ENCODE measurements at regions not wholly inside any gene's neighbourhood (a gene's known extent, or its start where the extent isn't known, plus 50 kb on each side); places are given as distances from the start of the nearest gene placed in this dataset.

- Histone ChIP-seq H3K4me3 (ENCODE audit: insufficient read depth, low read depth, low read length) (no peak overlapping the region), H3K36me3 (replicated peaks; ENCODE audit: control insufficient read depth, insufficient read depth, low read length) (no peaks in the 10 kb centered on the region), H3K27me3 (ENCODE audit: control insufficient read depth, insufficient read depth, low read length) (no peaks in the 10 kb centered on the region)
- no peak for DNase-seq
Observed at GRCh38 chr6:9007027-9007426, 571.7 kb upstream of the SLC35B3 start.

- H3K36me3 ChIP-seq (replicated peaks; ENCODE audit: control insufficient read depth, insufficient read depth, low read length): no peaks in the 10 kb centered on the region
- no peaks in the 10 kb centered on the region for H3K27me3 ChIP-seq (ENCODE audit: control insufficient read depth, insufficient read depth, low read length)
- DNase-seq: no peak
- no peak overlapping the region for H3K4me3 ChIP-seq (ENCODE audit: insufficient read depth, low read depth, low read length)
Observed at GRCh38 chr6:9002833-9003232, 567.5 kb upstream of the SLC35B3 start.

GRCh38 chr6:8995156-8995555 lies 559.8 kb upstream of the SLC35B3 start:
- DNase-seq: no peak
- Histone ChIP-seq H3K27me3 (ENCODE audit: control insufficient read depth, insufficient read depth, low read length) (no peaks in the 10 kb centered on the region), H3K36me3 (replicated peaks; ENCODE audit: control insufficient read depth, insufficient read depth, low read length) (no peaks in the 10 kb centered on the region), H3K4me3 (ENCODE audit: insufficient read depth, low read depth, low read length) (no peak overlapping the region)

- DNase-seq: no peak
- Histone ChIP-seq H3K36me3 (replicated peaks; ENCODE audit: control insufficient read depth, insufficient read depth, low read length) (no peaks in the 10 kb centered on the region), H3K27me3 (ENCODE audit: control insufficient read depth, insufficient read depth, low read length) (no peaks in the 10 kb centered on the region), H3K4me3 (ENCODE audit: insufficient read depth, low read depth, low read length) (no peak overlapping the region)
Observed at GRCh38 chr6:8993111-8993510, 557.8 kb upstream of the SLC35B3 start.

- Histone ChIP-seq H3K27me3 (ENCODE audit: control insufficient read depth, insufficient read depth, low read length) (no peaks in the 10 kb centered on the region), H3K36me3 (replicated peaks; ENCODE audit: control insufficient read depth, insufficient read depth, low read length) (no peaks in the 10 kb centered on the region), H3K4me3 (ENCODE audit: insufficient read depth, low read depth, low read length) (no peak overlapping the region)
- DNase-seq: no peak
Observed at GRCh38 chr6:8991844-8992243, 556.5 kb upstream of the SLC35B3 start.

GRCh38 chr6:8990075-8990474 lies 554.7 kb upstream of the SLC35B3 start:
- Histone ChIP-seq H3K4me3 (ENCODE audit: insufficient read depth, low read depth, low read length) (no peak overlapping the region), H3K36me3 (replicated peaks; ENCODE audit: control insufficient read depth, insufficient read depth, low read length) (no peaks in the 10 kb centered on the region), H3K27me3 (ENCODE audit: control insufficient read depth, insufficient read depth, low read length) (no peaks in the 10 kb centered on the region)
- DNase-seq: no peak

- no peak overlapping the region for H3K4me3 ChIP-seq (ENCODE audit: insufficient read depth, low read depth, low read length)
- no peaks in the 10 kb centered on the region for H3K36me3 ChIP-seq (replicated peaks; ENCODE audit: control insufficient read depth, insufficient read depth, low read length)
- no peaks in the 10 kb centered on the region for H3K27me3 ChIP-seq (ENCODE audit: control insufficient read depth, insufficient read depth, low read length)
- DNase-seq: peak; percentile 32
Observed at GRCh38 chr6:8983202-8983688, 547.9 kb upstream of the SLC35B3 start.

GRCh38 chr6:8982668-8983067 lies 547.3 kb upstream of the SLC35B3 start:
- H3K4me3 ChIP-seq (ENCODE audit: insufficient read depth, low read depth, low read length): no peak overlapping the region
- DNase-seq: no peak
- H3K36me3 ChIP-seq (replicated peaks; ENCODE audit: control insufficient read depth, insufficient read depth, low read length): no peaks in the 10 kb centered on the region
- no peaks in the 10 kb centered on the region for H3K27me3 ChIP-seq (ENCODE audit: control insufficient read depth, insufficient read depth, low read length)

- DNase-seq: no peak
- no peaks in the 10 kb centered on the region for H3K27me3 ChIP-seq (ENCODE audit: control insufficient read depth, insufficient read depth, low read length)
- no peaks in the 10 kb centered on the region for H3K36me3 ChIP-seq (replicated peaks; ENCODE audit: control insufficient read depth, insufficient read depth, low read length)
- no peak overlapping the region for H3K4me3 ChIP-seq (ENCODE audit: insufficient read depth, low read depth, low read length)
Observed at GRCh38 chr6:8973395-8973794, 538.0 kb upstream of the SLC35B3 start.

GRCh38 chr6:8969747-8970146 lies 534.4 kb upstream of the SLC35B3 start:
- H3K4me3 ChIP-seq (ENCODE audit: insufficient read depth, low read depth, low read length): no peak overlapping the region
- H3K27me3 ChIP-seq (ENCODE audit: control insufficient read depth, insufficient read depth, low read length): no peaks in the 10 kb centered on the region
- H3K36me3 ChIP-seq (replicated peaks; ENCODE audit: control insufficient read depth, insufficient read depth, low read length): no peaks in the 10 kb centered on the region
- no peak for DNase-seq

- DNase-seq: no peak
- Histone ChIP-seq H3K4me3 (ENCODE audit: insufficient read depth, low read depth, low read length) (no peak overlapping the region), H3K27me3 (ENCODE audit: control insufficient read depth, insufficient read depth, low read length) (no peaks in the 10 kb centered on the region), H3K36me3 (replicated peaks; ENCODE audit: control insufficient read depth, insufficient read depth, low read length) (no peaks in the 10 kb centered on the region)
Observed at GRCh38 chr6:8958894-8959511, 523.7 kb upstream of the SLC35B3 start.

GRCh38 chr6:8953310-8953709 lies 518.0 kb upstream of the SLC35B3 start:
- no peaks in the 10 kb centered on the region for H3K36me3 ChIP-seq (replicated peaks; ENCODE audit: control insufficient read depth, insufficient read depth, low read length)
- no peak overlapping the region for H3K4me3 ChIP-seq (ENCODE audit: insufficient read depth, low read depth, low read length)
- DNase-seq: peak; percentile 7
- no peaks in the 10 kb centered on the region for H3K27me3 ChIP-seq (ENCODE audit: control insufficient read depth, insufficient read depth, low read length)

GRCh38 chr6:8948733-8949132 lies 513.4 kb upstream of the SLC35B3 start:
- no peaks in the 10 kb centered on the region for H3K27me3 ChIP-seq (ENCODE audit: control insufficient read depth, insufficient read depth, low read length)
- no peaks in the 10 kb centered on the region for H3K36me3 ChIP-seq (replicated peaks; ENCODE audit: control insufficient read depth, insufficient read depth, low read length)
- no peak for DNase-seq
- H3K4me3 ChIP-seq (ENCODE audit: insufficient read depth, low read depth, low read length): no peak overlapping the region

- H3K27me3 ChIP-seq (ENCODE audit: control insufficient read depth, insufficient read depth, low read length): no peaks in the 10 kb centered on the region
- no peak for DNase-seq
- H3K36me3 ChIP-seq (replicated peaks; ENCODE audit: control insufficient read depth, insufficient read depth, low read length): no peaks in the 10 kb centered on the region
- H3K4me3 ChIP-seq (ENCODE audit: insufficient read depth, low read depth, low read length): no peak overlapping the region
Observed at GRCh38 chr6:8947900-8948299, 512.6 kb upstream of the SLC35B3 start.

- H3K27me3 ChIP-seq (ENCODE audit: control insufficient read depth, insufficient read depth, low read length): no peaks in the 10 kb centered on the region
- DNase-seq: no peak
- H3K36me3 ChIP-seq (replicated peaks; ENCODE audit: control insufficient read depth, insufficient read depth, low read length): no peaks in the 10 kb centered on the region
- H3K4me3 ChIP-seq (ENCODE audit: insufficient read depth, low read depth, low read length): no peak overlapping the region
Observed at GRCh38 chr6:8944548-8944947, 509.2 kb upstream of the SLC35B3 start.

GRCh38 chr6:8943073-8943472 lies 507.7 kb upstream of the SLC35B3 start:
- no peak overlapping the region for H3K4me3 ChIP-seq (ENCODE audit: insufficient read depth, low read depth, low read length)
- no peaks in the 10 kb centered on the region for H3K27me3 ChIP-seq (ENCODE audit: control insufficient read depth, insufficient read depth, low read length)
- no peak for DNase-seq
- H3K36me3 ChIP-seq (replicated peaks; ENCODE audit: control insufficient read depth, insufficient read depth, low read length): no peaks in the 10 kb centered on the region

Data from H7 (cell line).